IMR-90 (cell line): ENCODE measurements at regions not wholly inside any gene's neighbourhood (a gene's known extent, or its start where the extent isn't known, plus 50 kb on each side); places are given as distances from the start of the nearest gene placed in this dataset.

Experiments used
- ATAC-seq: fragments of 200-7000 bp; cut with Tn5 transposase; 2 replicates; pipeline ENCODE4 v1.9.1; 2020; ENCODE audit warnings: low read depth, mild to moderate bottlenecking, moderate library complexity
- BruUV-seq: library from RNA; stranded (reverse); fragments of 400-500 nt; replicated peaks from 2 replicates; lab custom pipeline; 2021; lab: Mats Ljungman, UMichigan
- CTCF ChIA-PET: fragments of 300-600 bp; formaldehyde crosslinking; extraction: SDS; loops from one replicate; lab custom pipeline; 2021; ENCODE audit warnings: antibody characterized with exemption; lab: Yijun Ruan, JAX
- POLR2A ChIA-PET: fragments of 300-600 bp; sonication (Branson Sonifier 250); formaldehyde crosslinking; loops from one replicate; lab custom pipeline; 2022; ENCODE audit warnings: antibody characterized with exemption; ENCODE audit not compliant: unreplicated experiment; lab: Charles Lee
- DNase-seq: peaks from one replicate; pipeline ENCODE4 v3.0.0; 2013
- H2AFZ ChIP-seq: replicated peaks from 2 replicates; pipeline ENCODE3; 2013; ENCODE audit warnings: low read length, mild to moderate bottlenecking; ENCODE audit not compliant: poor library complexity
- H2AK5ac ChIP-seq: 2 replicates; pipeline ENCODE4 v1.6.1; 2013; ENCODE audit warnings: low read depth, low read length, inconsistent platforms
- H2AK9ac ChIP-seq: replicated peaks from 2 replicates; pipeline ENCODE3; 2013; ENCODE audit warnings: mild to moderate bottlenecking, low read depth, low read length, moderate library complexity; ENCODE audit not compliant: poor library complexity
- H2BK120ac ChIP-seq: 2 replicates; pipeline ENCODE4 v1.6.1; 2013; ENCODE audit warnings: low read depth, low read length, inconsistent platforms
- H2BK15ac ChIP-seq: 3 replicates; pipeline ENCODE4 v1.6.1; 2013; ENCODE audit warnings: low read depth, low read length, inconsistent platforms
- H2BK20ac ChIP-seq: 2 replicates; pipeline ENCODE4 v1.6.1; 2013; ENCODE audit warnings: low read depth, mild to moderate bottlenecking, inconsistent platforms, low read length, moderate library complexity
- H2BK5ac ChIP-seq: 2 replicates; pipeline ENCODE4 v1.6.1; 2013; ENCODE audit warnings: mild to moderate bottlenecking, low read depth, low read length, inconsistent platforms; ENCODE audit not compliant: poor library complexity, severe bottlenecking
- H3K14ac ChIP-seq: replicated peaks from 2 replicates; pipeline ENCODE4 v1.6.1; 2013; ENCODE audit warnings: low read depth, low read length, inconsistent platforms
- H3K18ac ChIP-seq: 2 replicates; pipeline ENCODE4 v1.6.1; 2013; ENCODE audit warnings: low read depth, low read length, control low read depth
- H3K23ac ChIP-seq: 2 replicates; pipeline ENCODE4 v1.6.1; 2013; ENCODE audit warnings: low read depth, low read length, inconsistent platforms
- H3K27ac ChIP-seq: 2 replicates; pipeline ENCODE4 v1.5.1; 2013; ENCODE audit warnings: mild to moderate bottlenecking, control low read depth, low read length; ENCODE audit not compliant: insufficient read depth
- H3K27me3 ChIP-seq: 2 replicates; pipeline ENCODE4 v1.6.1; 2013; ENCODE audit warnings: low read length; ENCODE audit not compliant: control insufficient read depth, insufficient read depth
- H3K36me3 ChIP-seq: 2 replicates; pipeline ENCODE4 v1.6.1; 2013; ENCODE audit warnings: low read length, mixed read lengths; ENCODE audit not compliant: control insufficient read depth, insufficient read depth
- H3K4ac ChIP-seq: 2 replicates; pipeline ENCODE4 v1.6.1; 2013; ENCODE audit warnings: low read depth, low read length, inconsistent platforms
- H3K4me1 ChIP-seq: 2 replicates; pipeline ENCODE4 v1.6.1; 2013; ENCODE audit warnings: low read length, mixed read lengths; ENCODE audit not compliant: control insufficient read depth, insufficient read depth
- H3K4me2 ChIP-seq: 2 replicates; pipeline ENCODE4 v1.6.1; 2013; ENCODE audit warnings: low read depth, mild to moderate bottlenecking, control low read depth, low read length, moderate library complexity
- H3K4me3 ChIP-seq: 2 replicates; pipeline ENCODE4 v1.5.1; 2013; ENCODE audit warnings: low read depth, mild to moderate bottlenecking, control low read depth, low read length, moderate library complexity; ENCODE audit not compliant: insufficient read depth
- H3K56ac ChIP-seq: 2 replicates; pipeline ENCODE4 v1.6.1; 2013; ENCODE audit warnings: low read length, inconsistent platforms; ENCODE audit not compliant: insufficient read depth; ENCODE audit errors: extremely low read depth
- H3K79me1 ChIP-seq, 2 experiments: 2 replicates each; pipeline ENCODE4 v1.6.1; 2013; ENCODE audit warnings: low read length in 2 of 2, inconsistent platforms in 1 of 2, low read depth in 1 of 2
- H3K9ac ChIP-seq: 2 replicates; pipeline ENCODE4 v1.6.1; 2013; ENCODE audit warnings: low read depth, low read length, control low read depth
- H3K9me1 ChIP-seq: 2 replicates; pipeline ENCODE4 v1.6.1; 2013; ENCODE audit warnings: low read length, inconsistent platforms; ENCODE audit not compliant: insufficient read depth
- H3K9me3 ChIP-seq: 2 replicates; pipeline ENCODE4 v1.6.1; 2013; ENCODE audit warnings: low read length; ENCODE audit not compliant: control insufficient read depth, insufficient read depth
- H4K20me1 ChIP-seq: 2 replicates; pipeline ENCODE4 v1.6.1; 2013; ENCODE audit warnings: low read length, inconsistent platforms; ENCODE audit not compliant: insufficient read depth
- H4K5ac ChIP-seq: 2 replicates; pipeline ENCODE4 v1.6.1; 2013; ENCODE audit warnings: mild to moderate bottlenecking, low read depth, low read length, control low read depth
- H4K8ac ChIP-seq, 2 experiments: 2 replicates each; pipeline ENCODE4 v1.6.1; 2013; ENCODE audit warnings: low read depth in 2 of 2, low read length in 2 of 2, control low read depth in 1 of 2, inconsistent platforms in 1 of 2
- H4K91ac ChIP-seq: 2 replicates; pipeline ENCODE4 v1.6.1; 2013; ENCODE audit warnings: low read depth, low read length, inconsistent platforms; ENCODE audit not compliant: insufficient read depth
- BHLHE40 ChIP-seq: fragments of 150-350 bp; IDR thresholded peaks from 2 replicates; pipeline ENCODE4 v1.6.1; 2016; ENCODE audit warnings: mild to moderate bottlenecking, low read depth, low read length
- ELK1 ChIP-seq: fragments of 150-350 bp; IDR thresholded peaks from 2 replicates; pipeline ENCODE4 v1.6.1; 2016; ENCODE audit warnings: low read depth, mild to moderate bottlenecking, low read length, moderate library complexity, borderline replicate concordance
- MAFK ChIP-seq: IDR thresholded peaks from 2 replicates; pipeline ENCODE4 v1.6.1; 2012; ENCODE audit warnings: low read depth, low read length, improper control_type of control experiment
- POLR2A ChIP-seq: IDR thresholded peaks from 2 replicates; pipeline ENCODE4 v1.6.1; 2012; ENCODE audit warnings: mild to moderate bottlenecking, low read depth, low read length
- RAD21 ChIP-seq: IDR thresholded peaks from 2 replicates; pipeline ENCODE4 v1.6.1; 2012; ENCODE audit warnings: low read length, improper control_type of control experiment
- RCOR1 ChIP-seq: IDR thresholded peaks from 2 replicates; pipeline ENCODE4 v1.6.1; 2012; ENCODE audit warnings: mild to moderate bottlenecking, low read length, improper control_type of control experiment; ENCODE audit not compliant: insufficient replicate concordance
- SMC3 ChIP-seq: fragments of 150-350 bp; IDR thresholded peaks from 2 replicates; pipeline ENCODE4 v1.6.1; 2016; ENCODE audit warnings: low read depth, mild to moderate bottlenecking, antibody characterized with exemption, low read length, moderate library complexity
- WGBS, 2 experiments: methylation state at CpG; one replicate each; pipeline versions ENCODE4 v1.1.5 to v1.1.7; 2013; ENCODE audit warnings: missing lambda C conversion rate in 2 of 2; ENCODE audit not compliant: insufficient read length in 1 of 2; ENCODE audit errors: extremely low coverage in 2 of 2; 5-methylcytosine and 5-hydroxymethylcytosine counted together
- dilution Hi-C: fragments of 300-500 bp; cut with HindIII; formaldehyde crosslinking; loops from one replicate; pipeline ENCODE4 v1.14.3; 2018; ENCODE audit warnings: low sequenced_read_pairs; ENCODE audit not compliant: unreplicated experiment
- in situ Hi-C: fragments of 300-500 bp; cut with MboI; formaldehyde crosslinking; loops from 3 replicates; pipeline ENCODE4 v1.14.3; 2019; ENCODE audit warnings: low sequenced_read_pairs, inconsistent platforms, mixed read lengths
- intact Hi-C: fragments of 100-400 bp; cut with micrococcal nuclease; formaldehyde crosslinking; loops from 2 replicates; pipeline ENCODE4 v1.10.0; 2022
- TF ChIP-seq, protein P1 (sequence below): conservative IDR thresholded peaks from 2 replicates; pipeline ENCODE4 v1.5.1; 2012; ENCODE audit warnings: mild to moderate bottlenecking, low read depth, low read length, improper control_type of control experiment
- TF ChIP-seq, protein P2 (sequence below): fragments of 150-350 bp; IDR thresholded peaks from 2 replicates; pipeline ENCODE4 v1.6.1; 2017; ENCODE audit warnings: mild to moderate bottlenecking, antibody characterized with exemption, low read length, low read depth

GRCh38 chr7:84379446-84379845 is 184.9 kb upstream of the SEMA3A start:
- Histone ChIP-seq H3K79me1 (no peaks in the 10 kb centered on the region), H2BK15ac (no peak overlapping the region), H2AFZ (no peak overlapping the region), H3K18ac (no peak overlapping the region), H4K8ac (no peak overlapping the region), H2AK9ac (no peak overlapping the region), H4K20me1 (no peaks in the 10 kb centered on the region), H4K5ac (no peak overlapping the region), H3K9ac (no peak overlapping the region), H4K91ac (no peak overlapping the region), H3K36me3 (no peaks in the 10 kb centered on the region), H3K4me1 (no peaks in the 10 kb centered on the region), H2BK20ac (no peak overlapping the region), H2BK5ac (no peak overlapping the region), H3K9me3 (no peaks in the 10 kb centered on the region), H2AK5ac (no peak overlapping the region), H3K27ac (no peak overlapping the region), H3K14ac (no peak overlapping the region), H3K4ac (no peak overlapping the region), H3K9me1 (0 out of 2 replicates have a peak, but pooled peaks cover 2% of the 10 kb centered on the region), H3K4me2 (no peak overlapping the region), H3K56ac (no peak overlapping the region), H3K4me3 (no peak overlapping the region), H3K23ac (no peak overlapping the region), H3K27me3 (no peaks in the 10 kb centered on the region), H2BK120ac (no peak overlapping the region)
- ChIA-PET POLR2A (no interaction called here), CTCF (no interaction called here)
- WGBS, 2 experiments: no CpG with 5 or more reads among the region's 1 CpG
- ATAC-seq: no peak
- intact Hi-C loops (loop anchor here (1.0 to 10.0 kb wide), 2 partner anchors 73 to 405 kb away; no protein-coding TSS in a partner anchor), dilution Hi-C loops (no loop called here), in situ Hi-C loops (no loop called here)
- no TSS peak for BruUV-seq
- DNase-seq: no peak
- TF ChIP-seq, protein P1, sequence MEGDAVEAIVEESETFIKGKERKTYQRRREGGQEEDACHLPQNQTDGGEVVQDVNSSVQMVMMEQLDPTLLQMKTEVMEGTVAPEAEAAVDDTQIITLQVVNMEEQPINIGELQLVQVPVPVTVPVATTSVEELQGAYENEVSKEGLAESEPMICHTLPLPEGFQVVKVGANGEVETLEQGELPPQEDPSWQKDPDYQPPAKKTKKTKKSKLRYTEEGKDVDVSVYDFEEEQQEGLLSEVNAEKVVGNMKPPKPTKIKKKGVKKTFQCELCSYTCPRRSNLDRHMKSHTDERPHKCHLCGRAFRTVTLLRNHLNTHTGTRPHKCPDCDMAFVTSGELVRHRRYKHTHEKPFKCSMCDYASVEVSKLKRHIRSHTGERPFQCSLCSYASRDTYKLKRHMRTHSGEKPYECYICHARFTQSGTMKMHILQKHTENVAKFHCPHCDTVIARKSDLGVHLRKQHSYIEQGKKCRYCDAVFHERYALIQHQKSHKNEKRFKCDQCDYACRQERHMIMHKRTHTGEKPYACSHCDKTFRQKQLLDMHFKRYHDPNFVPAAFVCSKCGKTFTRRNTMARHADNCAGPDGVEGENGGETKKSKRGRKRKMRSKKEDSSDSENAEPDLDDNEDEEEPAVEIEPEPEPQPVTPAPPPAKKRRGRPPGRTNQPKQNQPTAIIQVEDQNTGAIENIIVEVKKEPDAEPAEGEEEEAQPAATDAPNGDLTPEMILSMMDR: no peak
- TF ChIP-seq BHLHE40: no peak
- no peak for TF ChIP-seq RCOR1
- TF ChIP-seq ELK1: no peak
- TF ChIP-seq, protein P2, sequence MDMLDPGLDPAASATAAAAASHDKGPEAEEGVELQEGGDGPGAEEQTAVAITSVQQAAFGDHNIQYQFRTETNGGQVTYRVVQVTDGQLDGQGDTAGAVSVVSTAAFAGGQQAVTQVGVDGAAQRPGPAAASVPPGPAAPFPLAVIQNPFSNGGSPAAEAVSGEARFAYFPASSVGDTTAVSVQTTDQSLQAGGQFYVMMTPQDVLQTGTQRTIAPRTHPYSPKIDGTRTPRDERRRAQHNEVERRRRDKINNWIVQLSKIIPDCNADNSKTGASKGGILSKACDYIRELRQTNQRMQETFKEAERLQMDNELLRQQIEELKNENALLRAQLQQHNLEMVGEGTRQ: no peak
- TF ChIP-seq SMC3: no peak
- no peak for TF ChIP-seq MAFK
- TF ChIP-seq RAD21: no peak
- TF ChIP-seq POLR2A: no peak
